ENCODE measurements at regions not wholly inside any gene's neighbourhood (a gene's known extent, or its start where the extent isn't known, plus 50 kb on each side); places are given as distances from the start of the nearest gene placed in this dataset.

GRCh38 chr12:60180298-60180697, 584.5 kb downstream of the SLC16A7 start:
- TF ChIP-seq CTCF (IDR thresholded peaks at IDR 0.05; ENCODE audit: insufficient read depth, low read length): no peak
- TF ChIP-seq SPI1 (IDR thresholded peaks at IDR 0.05; ENCODE audit: borderline replicate concordance, low read depth): no peak
